Transverse colon (tissue), 4 donors: ENCODE measurements at regions not wholly inside any gene's neighbourhood (a gene's known extent, or its start where the extent isn't known, plus 50 kb on each side); places are given as distances from the start of the nearest gene placed in this dataset.

ENCODE experiments used
- EP300 ChIP-seq: sonication (generic); formaldehyde crosslinking; IDR thresholded peaks from one replicate; pipeline ENCODE4 v1.6.1; 2017; ENCODE audit warnings: antibody characterized with exemption, low read depth
- POLR2A ChIP-seq: fragments of 450-650 bp; IDR thresholded peaks from one replicate; pipeline ENCODE4 v1.6.1; 2016; ENCODE audit warnings: antibody characterized with exemption, mild to moderate bottlenecking, moderate library complexity
- POLR2AphosphoS5 ChIP-seq, 3 donors: sonication (generic); formaldehyde crosslinking; IDR thresholded peaks; one replicate each; pipeline ENCODE4 v1.6.1; 2016; ENCODE audit warnings: antibody characterized with exemption in 3 of 3
- TF ChIP-seq, protein P1 (sequence below), 5 experiments: fragments of 200-600 bp in 3 of 5; fragments of 450-650 bp in 2 of 5; sonication (generic) in 3 of 5; IDR thresholded peaks; 1 replicate in 2 of 5; 2 replicates in 3 of 5; pipeline ENCODE4 v1.5.1; 2016 to 2017; ENCODE audit warnings: antibody characterized with exemption in 5 of 5, inconsistent platforms in 3 of 5, mild to moderate bottlenecking in 2 of 5, moderate library complexity in 1 of 5

DNA sequence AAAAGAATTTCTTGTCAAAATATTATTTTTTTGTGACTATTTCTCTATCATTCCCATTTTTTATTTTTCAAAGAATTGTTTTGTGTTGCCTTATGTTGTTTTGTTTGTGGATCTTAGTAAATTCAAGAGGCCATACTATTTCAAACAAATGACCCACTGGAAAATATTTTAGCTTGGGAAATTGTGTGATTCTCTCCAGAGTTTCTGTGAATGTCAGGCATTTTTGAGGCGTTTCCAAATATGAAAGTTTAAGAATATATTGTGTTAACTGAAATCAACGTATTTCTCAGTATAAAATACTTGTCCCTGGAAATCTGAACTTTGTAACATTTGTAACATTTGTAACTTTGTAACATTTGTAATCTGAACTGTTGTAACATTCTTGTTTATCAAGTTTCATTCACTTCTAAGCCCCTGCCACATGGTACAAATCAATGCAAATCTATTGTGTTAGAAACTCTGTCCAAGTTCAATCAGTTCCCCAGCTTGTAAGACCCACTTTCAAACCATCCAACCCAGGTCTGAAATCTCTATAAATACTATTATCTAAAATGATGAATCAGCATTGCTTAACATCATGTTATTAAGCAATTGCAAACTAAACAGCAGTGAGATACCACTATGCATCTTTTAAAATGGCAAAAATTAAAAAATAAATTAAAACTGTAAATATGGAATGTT lies 465.4 kb upstream of the GRID2 start:
- no peak for TF ChIP-seq EP300
- no peak for TF ChIP-seq POLR2A
- TF ChIP-seq, protein P1, sequence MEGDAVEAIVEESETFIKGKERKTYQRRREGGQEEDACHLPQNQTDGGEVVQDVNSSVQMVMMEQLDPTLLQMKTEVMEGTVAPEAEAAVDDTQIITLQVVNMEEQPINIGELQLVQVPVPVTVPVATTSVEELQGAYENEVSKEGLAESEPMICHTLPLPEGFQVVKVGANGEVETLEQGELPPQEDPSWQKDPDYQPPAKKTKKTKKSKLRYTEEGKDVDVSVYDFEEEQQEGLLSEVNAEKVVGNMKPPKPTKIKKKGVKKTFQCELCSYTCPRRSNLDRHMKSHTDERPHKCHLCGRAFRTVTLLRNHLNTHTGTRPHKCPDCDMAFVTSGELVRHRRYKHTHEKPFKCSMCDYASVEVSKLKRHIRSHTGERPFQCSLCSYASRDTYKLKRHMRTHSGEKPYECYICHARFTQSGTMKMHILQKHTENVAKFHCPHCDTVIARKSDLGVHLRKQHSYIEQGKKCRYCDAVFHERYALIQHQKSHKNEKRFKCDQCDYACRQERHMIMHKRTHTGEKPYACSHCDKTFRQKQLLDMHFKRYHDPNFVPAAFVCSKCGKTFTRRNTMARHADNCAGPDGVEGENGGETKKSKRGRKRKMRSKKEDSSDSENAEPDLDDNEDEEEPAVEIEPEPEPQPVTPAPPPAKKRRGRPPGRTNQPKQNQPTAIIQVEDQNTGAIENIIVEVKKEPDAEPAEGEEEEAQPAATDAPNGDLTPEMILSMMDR (IDR thresholded peaks at IDR 0.05), result no peak
- TF ChIP-seq POLR2AphosphoS5 (IDR thresholded peaks at IDR 0.05), result no peak
